NT2/D1 (cell line): ENCODE measurements at regions not wholly inside any gene's neighbourhood (a gene's known extent, or its start where the extent isn't known, plus 50 kb on each side); places are given as distances from the start of the nearest gene placed in this dataset.

Experiments used
- YY1 ChIP-seq: IDR thresholded peaks from 2 replicates; pipeline ENCODE4 v1.6.1; 2011; ENCODE audit not compliant: insufficient read length, insufficient read depth
- ZNF274 ChIP-seq: IDR thresholded peaks from 2 replicates; pipeline ENCODE4 v1.6.1; 2011; ENCODE audit warnings: mild to moderate bottlenecking, low read depth, low read length

DNA sequence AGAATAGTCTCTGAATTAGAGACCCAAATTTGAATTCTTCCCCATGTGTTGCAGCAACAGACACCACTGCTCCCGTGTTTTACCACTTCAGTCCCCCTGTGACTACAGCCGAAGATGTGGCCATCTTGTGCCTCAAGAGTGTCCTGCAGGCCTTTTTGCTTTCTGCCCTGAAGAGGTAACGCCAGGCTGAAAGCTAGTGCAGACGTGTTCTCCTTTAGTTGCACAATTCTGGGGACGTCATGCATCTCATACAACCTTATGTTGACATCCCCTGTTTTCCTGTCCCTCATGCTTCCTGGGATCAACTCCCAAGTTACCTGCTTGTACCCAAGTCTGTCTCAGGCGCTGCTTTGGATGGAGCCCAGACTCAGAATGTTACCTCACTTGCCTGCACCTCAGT is 69.1 kb upstream of the SLC22A23 start:
- no peak for TF ChIP-seq ZNF274
- TF ChIP-seq YY1, result no peak
